ENCODE measurements at regions not wholly inside any gene's neighbourhood (a gene's known extent, or its start where the extent isn't known, plus 50 kb on each side); places are given as distances from the start of the nearest gene placed in this dataset.

DNA sequence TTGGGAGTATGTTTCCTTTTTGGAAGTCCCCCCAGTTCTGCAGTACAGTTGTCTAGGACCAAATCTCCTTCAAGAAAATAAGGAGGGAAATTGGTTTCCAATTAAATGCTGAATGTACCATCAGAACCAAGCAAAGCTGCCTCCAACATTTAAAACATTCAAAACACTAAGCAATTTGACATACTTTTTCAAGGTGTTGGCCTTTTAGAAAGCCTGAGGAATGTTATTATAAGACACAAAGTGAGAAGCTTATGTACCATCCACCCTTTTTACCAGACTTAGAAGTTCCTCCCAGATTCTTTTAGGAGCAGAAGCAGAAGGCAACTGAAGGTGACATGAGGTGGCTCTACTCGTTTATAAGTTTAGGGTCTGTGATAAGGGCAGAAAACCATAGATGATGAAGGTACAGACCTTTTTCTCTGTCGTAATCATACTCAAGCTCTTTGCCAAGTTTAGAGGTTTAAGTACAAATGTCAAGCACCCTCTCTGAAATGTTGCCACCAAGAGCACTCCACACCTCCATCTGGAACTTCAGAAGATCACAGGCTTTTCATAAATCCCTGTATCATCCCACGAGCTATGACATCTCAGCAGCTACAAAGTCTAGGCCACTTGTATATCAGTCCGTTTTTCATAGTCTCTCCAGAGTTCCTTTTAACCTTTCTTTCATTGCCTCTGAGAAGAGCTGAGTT, 282.5 kb upstream of the THBS1 start:
- DNase-seq: no peak

DNA sequence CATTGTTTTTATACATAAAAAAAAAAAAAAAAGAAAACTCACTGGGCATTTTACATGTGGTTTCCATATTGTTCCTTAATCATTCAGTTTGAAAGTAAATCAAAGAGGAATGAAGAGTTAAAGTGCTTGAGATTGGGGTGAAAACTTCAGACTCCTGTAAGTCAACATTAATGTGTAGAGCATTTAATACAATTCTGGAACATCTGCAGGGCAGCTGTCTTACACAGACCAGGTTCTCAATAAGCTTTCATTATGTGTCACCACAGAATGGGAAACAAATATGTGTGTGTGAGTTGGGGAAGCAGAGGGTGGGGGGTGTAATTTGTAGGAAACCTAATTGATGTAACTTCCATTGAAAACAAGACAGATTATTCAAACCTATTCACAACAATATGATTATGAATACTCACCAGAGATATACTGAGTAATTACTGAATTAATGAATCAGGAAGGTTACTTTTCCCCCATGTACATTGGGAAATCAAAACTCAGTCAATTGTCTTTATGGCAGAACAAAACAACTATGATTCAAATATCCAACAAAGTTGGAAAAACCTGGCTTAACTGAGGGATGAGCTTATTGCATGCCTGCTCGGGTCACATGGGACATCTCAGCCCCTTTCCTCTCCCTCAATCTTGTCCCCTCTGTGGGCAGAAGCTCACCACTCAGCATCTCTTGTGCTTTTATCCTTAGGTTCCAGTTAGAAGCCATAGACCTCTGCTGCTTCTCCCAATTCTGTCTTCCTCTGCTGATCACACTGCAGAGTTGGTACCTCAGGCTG, 281.2 kb upstream of the THBS1 start:
- DNase-seq: no peak

DNA sequence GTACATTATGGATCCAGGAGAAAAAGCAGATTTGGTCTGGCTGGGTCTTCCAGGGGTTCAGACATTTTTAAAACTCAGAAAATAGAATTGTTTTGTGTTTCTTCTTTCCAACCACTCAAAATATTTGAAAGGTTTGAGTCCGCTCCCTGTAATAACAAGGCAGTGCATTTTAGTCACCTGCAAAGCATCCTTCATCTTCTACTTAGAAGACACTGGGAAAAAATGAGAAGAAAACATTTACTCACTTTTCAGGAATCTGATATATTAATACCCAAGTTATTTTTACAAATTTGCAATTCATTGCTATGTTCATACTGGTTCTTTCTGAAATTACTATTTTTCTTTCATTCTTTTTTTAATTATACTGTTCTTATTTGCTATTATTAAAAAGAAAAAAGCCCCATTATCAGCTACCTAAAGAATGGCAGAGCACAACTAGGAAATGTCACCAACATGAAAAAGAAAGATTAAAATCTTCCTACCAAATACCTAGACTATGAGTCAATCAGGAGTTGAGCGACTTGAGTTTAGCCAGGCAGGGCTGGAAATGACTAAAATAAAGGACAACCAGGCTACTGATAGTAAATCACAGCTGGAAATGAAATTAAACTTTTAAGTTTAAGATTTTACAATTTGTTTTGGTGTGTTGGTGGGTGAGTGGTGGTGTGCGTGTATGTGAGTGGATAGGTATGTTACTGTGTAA, 280.3 kb upstream of the THBS1 start:
- DNase-seq: no peak

DNA sequence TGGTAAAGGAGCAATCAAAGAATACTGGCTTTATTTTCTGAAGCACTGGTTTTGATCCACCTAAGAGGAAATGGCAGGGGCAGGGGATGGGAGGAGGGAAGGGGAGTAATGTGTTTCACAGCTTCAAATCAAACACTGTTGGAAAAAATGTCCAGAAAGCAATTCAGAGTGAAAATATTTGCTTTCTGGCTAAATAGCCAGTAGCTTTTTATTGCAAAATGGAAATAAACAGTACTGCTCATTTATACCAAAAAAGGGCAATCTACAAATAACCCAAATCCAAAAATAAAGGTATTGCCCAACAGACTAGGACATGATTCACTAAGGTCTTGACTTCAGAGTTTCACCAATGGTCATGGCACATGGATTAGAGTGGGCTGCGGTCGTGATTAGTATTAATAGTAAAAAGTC, 279.3 kb upstream of the THBS1 start:
- no peak for DNase-seq

DNA sequence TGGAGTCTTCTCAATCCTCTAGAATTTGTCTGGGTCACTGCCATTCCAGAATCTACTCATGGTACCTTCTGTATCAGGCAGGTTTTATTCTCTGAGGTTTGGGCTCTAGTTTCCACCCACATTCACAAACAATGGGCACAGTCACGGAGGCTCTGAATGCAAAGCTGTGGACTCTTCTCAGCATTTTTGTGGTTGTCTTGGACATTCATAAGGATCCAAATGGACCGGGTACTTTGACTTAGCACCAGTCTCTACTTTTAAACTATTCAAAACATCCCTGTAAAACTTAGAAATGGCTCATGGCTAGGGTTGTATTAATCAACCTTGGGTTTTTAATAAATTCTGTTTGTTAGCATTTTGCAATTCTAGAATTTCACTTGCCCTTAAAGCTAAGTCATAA, 277.9 kb upstream of the THBS1 start:
- no peak for DNase-seq

DNA sequence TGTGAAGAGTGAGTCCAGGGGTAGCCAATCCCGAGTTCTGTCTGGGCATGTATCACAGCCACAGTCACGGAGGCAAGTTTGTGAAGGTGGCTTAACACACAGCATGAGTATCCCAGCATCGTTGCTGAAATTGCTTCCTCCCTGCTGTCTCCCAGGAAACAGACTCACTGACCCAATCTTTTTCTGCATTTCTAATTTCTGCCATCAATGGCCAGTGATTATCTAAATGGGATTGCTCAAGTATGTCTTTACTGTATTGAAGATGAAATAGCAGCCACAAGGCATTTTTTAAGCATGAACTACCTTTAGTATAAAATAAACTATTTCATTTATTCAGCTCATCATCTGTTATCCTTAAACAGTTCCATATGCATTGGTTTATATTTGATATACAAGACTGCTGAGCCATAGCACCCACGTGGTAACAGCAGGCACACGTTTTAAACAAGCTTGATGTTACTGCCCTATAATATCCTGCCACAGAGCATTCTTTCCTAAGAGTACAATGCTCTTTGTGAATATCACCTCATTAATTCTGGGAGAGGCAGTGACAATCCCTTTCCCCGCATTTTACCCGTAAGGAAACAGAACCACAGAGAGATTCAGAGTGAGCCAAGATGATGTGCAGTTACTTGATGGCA, 276.6 kb upstream of the THBS1 start:
- DNase-seq: no peak

DNA sequence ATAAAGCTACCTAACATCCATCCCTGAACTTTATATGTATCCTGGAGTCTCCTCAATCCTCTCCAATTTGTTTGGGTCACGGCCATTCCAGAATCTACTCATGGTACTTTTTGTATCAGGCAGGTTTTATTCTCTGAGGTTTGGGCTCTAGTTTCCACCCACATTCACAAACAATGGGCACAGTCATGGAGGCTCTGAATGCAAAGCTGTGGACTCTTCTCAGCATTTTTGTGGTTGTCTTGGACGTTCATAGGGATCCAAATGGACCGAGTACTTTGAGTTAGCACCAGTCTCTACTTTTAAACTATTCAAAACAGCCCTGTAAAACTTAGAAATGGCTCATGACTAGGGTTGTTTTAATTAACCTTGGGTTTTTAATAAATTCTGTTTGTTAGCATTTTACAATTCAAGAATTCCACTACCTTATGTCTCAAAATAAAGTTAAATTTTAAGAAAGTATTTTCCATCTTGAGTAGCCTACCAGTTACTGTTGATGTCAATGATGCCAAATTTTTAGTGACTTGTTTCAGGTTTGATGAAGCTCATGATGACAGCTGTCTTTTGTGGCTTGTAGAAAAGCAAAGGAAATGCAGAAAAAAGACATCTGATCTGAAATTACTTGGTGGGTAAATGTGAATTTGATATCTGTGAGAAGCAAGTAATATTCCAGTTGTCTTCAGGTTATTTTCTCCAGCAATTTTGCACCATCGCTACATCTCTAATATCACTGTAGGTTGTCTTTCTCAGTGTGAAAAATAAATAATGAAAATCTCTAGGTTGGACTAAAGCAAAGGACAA, 275.7 kb upstream of the THBS1 start:
- no peak for DNase-seq

DNA sequence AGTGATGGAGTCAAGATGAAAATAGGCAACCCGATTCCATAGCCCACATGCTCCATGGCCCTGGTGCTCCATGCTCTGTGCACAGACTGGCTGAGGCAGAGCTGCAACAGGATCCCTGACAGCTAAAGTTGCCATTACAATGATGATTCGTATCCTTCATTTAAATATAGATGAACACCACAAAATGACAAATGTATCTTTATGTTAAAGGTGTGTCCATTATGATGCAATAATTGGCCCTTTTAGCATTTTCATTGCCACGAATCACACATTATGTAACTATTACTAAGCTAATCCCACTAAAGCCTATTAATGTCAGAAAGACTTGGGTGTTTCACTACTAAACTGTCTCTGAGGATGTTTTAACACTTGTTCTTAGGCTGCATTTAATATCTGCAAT, 270.2 kb upstream of the THBS1 start:
- DNase-seq: peak; percentile 4

DNA sequence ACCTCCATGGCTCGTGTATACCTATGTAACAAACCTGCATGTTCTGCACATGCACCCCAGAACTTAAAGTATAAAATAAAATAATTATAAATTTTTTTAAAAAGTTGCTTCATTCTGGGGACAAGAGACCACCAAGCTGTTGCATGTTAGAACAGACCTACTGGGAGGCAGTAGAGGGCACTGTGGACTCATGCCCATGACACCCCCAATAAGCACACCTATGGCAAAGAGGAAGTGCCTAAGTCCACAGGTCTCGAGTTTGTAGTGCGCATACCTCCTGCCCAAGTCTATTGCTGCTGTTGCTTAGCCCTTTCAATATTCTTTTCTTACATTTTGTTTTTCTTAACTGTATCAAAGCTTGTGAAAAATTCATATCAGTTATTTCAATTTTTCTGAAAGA, 267.9 kb upstream of the THBS1 start:
- DNase-seq: no peak

DNA sequence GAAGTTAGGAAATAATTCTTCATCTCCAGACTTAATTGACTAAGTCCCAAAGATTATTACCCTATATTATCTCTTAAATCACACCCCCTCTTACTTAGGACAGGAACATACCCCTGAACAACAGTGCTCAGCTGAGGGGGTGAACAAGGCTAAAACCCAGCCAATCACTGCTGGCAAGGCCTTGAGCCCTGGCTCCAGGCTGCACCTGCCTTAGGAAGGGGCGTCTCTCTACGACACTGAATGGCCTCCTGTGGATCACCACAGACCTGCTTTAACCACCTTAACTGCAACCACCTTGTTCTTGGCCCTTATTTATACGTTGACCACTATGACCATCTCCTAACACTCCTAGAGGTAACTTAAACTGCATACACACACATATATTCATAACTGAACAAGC, 267.4 kb upstream of the THBS1 start:
- no peak for DNase-seq

DNA sequence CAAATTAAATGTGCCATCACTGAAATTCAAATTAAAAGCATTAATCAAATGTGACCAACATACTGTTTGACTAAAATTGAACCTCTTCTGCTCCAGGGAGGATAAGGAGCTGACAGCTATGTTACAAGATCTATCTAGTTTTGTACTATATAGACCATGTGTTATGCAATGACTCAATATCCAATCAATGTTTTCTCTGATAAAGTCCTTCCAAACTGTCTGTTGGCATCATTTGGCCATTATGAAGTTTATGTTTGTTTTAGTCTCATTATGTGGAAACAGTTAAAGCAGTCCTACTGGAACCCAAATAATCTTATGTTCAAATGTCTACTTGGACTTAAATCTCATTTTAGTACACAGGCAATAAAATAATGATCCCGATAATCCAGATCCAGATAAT, 267.0 kb upstream of the THBS1 start:
- DNase-seq: no peak

DNA sequence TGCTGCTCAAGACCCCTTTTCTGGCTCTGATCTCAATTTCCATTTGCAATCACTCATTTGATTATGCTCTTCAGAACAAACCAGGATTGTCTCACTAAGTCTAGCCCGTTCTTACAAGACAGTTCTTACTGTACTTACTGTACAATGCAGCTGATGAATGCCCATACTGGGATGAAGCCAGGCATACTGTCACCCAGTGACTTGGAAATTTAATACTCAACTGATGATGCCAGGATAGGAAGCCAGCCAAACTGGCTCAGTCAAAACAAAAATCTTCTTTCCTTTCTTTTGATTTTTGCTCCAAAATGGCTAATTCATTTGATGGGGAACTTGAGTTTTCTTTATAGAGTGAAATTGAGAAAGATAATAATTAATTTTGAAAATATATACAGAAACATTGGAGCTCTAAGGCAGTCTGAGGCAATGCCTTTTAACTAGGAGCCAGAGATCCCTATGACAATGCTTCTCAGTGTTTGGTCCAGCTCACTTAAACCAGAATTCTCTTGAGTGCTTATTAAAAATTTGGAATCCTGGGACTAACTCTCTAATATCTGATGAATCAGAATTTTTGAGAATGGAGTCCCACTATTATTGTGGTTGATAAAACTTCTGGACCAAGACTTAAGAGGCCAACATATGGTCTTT, 265.6 kb upstream of the THBS1 start:
- no peak for DNase-seq

DNA sequence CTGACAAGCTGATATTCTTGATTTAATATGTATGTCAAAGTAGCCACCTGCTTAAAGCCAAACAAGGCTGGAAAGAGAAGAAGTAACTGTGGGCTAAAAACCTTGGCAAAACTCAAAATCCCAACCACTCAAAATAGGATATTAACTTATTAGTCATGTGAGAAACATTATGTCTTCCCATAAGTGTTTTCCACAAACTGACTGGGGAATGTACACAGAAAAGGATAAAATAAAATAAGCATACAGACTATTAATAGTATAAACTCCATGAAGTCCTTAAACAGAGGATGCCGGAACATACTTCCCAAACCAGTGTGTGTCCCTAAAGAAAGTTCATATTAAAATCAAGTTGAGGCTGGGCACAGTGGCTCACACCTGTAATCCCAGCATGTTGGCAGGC, 263.7 kb upstream of the THBS1 start:
- DNase-seq: no peak

DNA sequence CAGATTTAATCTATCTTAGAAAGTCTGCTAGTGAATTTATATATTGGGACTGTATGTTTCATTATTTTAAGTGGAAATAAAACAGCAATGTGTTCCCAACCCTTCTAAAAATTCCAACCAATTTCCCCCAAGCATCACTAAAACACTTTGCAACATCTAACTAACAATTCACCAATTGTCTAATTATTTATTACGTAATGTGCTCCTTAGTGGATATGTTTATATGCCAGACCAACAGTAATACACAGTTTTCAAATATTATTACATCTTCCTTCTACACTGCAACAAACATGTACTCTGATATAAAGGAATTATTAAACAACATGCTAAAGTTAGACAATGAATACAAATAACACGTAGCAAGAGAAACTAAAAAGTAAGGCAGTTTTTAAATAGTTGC, 262.6 kb upstream of the THBS1 start:
- no peak for DNase-seq

DNA sequence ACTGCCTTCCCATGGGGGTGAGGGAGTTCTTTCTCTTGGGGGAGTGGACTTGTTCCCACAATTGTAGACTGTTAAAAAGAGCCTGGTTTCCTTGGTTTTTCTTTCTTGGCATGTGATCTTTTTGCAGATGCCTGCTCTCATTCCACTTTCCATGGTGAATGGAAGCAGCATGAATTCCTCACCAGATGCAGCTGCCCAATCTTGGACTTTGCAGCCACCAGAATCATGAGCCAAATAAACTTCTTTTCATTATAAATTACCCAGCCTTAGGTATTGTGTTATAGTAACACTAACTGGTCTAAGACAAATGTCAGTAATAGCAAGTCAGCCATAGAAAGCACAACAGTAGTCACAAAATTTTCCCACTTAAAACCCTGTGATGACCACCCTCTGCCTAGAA, 260.5 kb upstream of the THBS1 start:
- no peak for DNase-seq

DNA sequence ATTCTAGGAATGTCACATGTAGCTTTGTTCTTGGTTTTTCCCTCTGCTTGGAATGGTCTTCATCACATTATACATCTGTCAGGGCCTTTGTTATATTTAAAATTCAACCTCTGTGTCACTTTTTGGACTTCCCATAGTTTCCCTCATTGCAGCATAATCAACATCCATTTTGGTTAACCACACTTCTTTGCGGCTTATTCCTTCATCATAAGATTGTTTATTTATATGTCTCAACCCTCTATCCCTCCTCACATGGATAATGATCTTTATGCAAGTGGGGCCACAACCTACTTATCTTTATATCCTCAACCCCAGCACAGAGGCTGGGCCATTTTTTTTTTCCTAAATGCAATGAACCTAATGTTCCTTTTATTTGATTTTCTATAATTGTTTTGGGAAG, 260.0 kb upstream of the THBS1 start:
- DNase-seq: no peak

DNA sequence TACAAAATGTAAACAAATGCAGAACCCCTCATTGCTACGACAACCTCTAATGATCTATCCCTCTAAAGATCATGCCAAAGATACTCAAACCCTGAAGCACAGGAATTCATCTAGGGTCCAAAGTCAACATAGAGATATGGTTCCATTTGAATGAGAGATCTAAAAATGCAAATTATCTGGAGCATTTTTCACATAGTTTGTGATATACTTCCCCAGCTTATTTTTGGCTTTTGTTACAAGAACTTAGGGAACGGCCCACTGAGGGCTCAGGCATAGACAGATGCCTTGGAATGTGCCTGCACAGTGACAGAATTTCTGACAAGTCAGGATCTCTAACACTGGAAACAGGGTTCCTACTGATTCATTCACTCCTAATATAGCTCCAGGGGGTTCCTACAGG, 258.9 kb upstream of the THBS1 start:
- DNase-seq: no peak

DNA sequence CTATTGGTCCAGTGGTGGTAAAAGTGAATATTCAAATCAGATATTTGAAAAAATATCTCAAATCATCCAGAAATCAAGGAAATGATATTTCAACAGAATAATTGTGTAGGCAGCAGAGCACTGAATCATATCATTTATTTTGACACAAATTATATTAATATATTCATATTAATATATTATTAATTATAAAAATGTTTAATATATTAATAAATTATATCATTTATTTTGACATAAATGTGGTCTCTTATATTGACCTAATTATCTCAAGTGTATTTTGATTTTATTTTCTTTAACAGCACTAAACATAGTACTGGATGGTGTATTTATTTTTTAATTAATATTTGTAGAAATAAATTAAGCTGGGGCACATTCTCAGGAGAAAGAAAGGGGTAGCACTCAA, 257.7 kb upstream of the THBS1 start:
- no peak for DNase-seq

DNA sequence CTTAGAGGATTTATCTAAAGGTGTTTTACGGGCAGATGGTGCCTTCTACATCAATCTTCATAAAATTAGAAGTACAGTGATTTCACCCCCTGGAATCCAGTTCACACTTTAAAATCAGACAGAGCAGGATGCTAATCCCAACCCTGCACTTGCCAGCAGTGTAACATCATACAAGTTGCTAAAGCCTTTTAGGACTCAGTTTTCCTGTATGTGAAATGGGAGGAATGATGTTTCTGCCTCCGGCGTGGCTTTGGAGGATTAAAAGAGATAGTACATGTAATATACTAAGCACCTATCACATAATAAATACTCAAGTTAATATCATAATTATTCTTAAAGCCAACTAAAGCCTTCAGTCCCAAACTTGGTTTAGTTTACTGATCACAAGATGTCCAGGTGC, 257.2 kb upstream of the THBS1 start:
- no peak for DNase-seq

DNA sequence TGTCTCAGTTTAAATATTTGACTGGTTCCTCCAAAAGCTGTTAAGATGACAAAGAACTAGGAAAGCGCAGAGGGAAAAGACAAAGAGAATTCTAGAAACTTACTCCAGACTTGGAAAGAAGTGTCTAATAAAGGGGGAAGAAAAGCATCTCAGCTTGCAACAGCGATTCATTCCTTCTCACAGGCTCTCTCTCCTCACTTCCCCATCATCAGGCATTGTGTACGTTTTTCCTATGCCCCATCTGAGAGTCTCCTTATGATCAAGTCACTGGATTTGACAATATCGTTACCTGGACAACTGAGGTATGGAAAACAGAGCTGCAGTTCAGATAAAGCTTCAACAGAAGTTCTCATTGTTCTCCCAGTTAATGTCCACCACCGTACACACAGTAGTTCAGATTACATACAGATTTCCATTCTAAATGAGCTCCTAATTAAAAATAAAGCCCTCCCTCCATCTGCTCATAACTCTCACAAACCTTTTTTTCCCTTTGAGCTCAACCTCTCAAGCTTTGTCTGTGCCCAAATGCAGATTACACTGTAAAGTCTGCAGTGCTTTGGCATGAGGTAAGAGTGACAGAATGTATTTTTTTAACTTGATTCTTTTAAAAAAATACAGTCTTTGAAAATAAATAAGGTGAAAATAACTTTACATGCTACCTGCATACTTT, 254.4 kb upstream of the THBS1 start:
- no peak for DNase-seq

DNA sequence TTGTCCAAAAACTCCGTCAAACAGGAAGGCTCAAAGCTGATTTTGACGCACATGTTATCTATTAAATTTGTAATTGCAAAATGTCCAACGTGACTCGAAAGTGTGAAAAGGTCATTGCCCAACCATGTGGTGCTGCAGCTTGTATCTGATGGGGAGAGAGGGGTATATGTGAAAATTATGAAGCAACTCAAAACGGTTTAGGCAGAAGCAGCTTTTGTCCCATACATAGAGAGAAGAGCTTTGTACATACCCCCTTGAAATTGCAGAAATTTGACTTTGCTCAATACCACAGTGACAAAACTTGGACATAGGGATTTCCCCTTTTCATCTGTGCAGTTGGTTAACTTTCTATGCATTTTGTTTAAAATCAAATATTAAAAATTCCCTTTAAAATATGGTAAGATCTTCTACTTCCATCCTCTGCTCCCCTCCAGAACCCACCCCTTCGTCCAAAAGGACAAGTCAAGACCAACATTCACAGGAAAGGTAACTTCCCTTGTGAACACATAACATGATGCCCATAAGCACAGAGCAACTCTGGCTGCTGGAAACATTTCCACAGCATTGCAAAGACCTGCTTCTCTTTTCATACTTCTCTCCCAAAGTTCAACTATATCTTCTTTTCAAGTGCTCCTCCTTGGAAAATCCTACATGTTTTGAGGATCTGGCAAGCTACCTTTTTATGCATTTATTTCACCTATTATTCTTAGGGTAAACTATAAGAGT, 253.7 kb upstream of the THBS1 start:
- peak; percentile 29 for DNase-seq

Measured in NK-92 treated with Interleukin-12 subunit alpha and Interleukin-12 subunit beta, amount 100 ng/mL, for 24 hours (cell line).